H7 (cell line): ENCODE measurements at regions not wholly inside any gene's neighbourhood (a gene's known extent, or its start where the extent isn't known, plus 50 kb on each side); places are given as distances from the start of the nearest gene placed in this dataset.
"Not testable (repeated sequence)": the region's sequence is repeated elsewhere in the genome, so short reads cannot be mapped to it uniquely, and the experiment has no call there.

Source experiments
- DNase-seq: peaks from one replicate; pipeline ENCODE4 v3.0.0; 2012
- H3K27me3 ChIP-seq: 2 replicates; pipeline ENCODE4 v1.6.0; 2011; ENCODE audit warnings: mild to moderate bottlenecking, low read length; ENCODE audit not compliant: control insufficient read depth, insufficient read depth
- H3K36me3 ChIP-seq: replicated peaks from 2 replicates; pipeline ENCODE4 v1.5.1; 2011; ENCODE audit warnings: low read length; ENCODE audit not compliant: control insufficient read depth, insufficient read depth
- H3K4me3 ChIP-seq: 2 replicates; pipeline ENCODE4 v1.5.1; 2011; ENCODE audit warnings: low read depth, mild to moderate bottlenecking, control low read depth, low read length, moderate library complexity; ENCODE audit not compliant: insufficient read depth

DNA sequence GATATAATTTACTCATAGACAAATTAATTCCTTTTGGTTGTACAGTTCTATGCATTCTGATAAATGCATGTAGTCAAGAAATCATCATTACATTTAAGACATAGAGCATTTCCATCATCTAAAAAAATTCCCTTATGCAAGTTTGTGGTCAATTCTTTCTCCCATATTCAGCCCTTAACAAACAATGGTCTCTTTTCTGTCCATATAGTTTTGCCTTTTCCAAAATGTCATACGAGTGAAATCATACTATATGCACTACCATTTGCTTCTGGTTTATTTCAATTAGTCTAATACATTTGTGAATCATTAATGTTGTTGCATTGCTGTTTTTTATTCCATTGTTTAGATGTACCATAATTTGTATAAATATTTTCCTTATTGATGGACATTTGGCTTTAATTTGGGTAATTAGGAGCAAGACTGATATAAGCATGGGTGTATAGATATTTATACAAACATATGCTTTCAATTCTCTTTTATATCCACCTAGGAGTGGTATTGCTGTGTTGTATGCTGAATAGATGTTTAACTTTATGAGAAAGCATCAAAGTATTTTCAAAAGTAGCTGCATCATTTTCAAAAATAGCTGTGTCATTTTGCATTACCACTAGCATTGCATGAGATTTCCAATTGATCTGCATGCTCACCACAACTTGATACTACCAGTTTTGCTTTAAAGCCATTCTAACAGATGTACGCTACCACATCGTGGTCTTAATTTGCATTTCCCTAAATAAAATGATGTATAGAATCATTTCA, 397.0 kb upstream of the ADAMTS5 start:
- Histone ChIP-seq H3K36me3 (no peaks in the 10 kb centered on the region), H3K4me3 (no peak overlapping the region), H3K27me3 (no peaks in the 10 kb centered on the region)
- DNase-seq = no peak

GRCh38 chr21:27362249-27362648, 395.4 kb upstream of the ADAMTS5 start:
- Histone ChIP-seq H3K4me3 (no peak overlapping the region), H3K36me3 (no peaks in the 10 kb centered on the region), H3K27me3 (no peaks in the 10 kb centered on the region)
- no peak for DNase-seq

GRCh38 chr21:27359141-27359540, 392.3 kb upstream of the ADAMTS5 start:
- no peak overlapping the region for H3K4me3 ChIP-seq
- H3K27me3 ChIP-seq = no peaks in the 10 kb centered on the region
- no peaks in the 10 kb centered on the region for H3K36me3 ChIP-seq
- no peak for DNase-seq

- H3K4me3 ChIP-seq = no peak overlapping the region
- no peak for DNase-seq
- H3K27me3 ChIP-seq = no peaks in the 10 kb centered on the region
- no peaks in the 10 kb centered on the region for H3K36me3 ChIP-seq
Observed at GRCh38 chr21:27352885-27353284, 386.0 kb upstream of the ADAMTS5 start.

DNA sequence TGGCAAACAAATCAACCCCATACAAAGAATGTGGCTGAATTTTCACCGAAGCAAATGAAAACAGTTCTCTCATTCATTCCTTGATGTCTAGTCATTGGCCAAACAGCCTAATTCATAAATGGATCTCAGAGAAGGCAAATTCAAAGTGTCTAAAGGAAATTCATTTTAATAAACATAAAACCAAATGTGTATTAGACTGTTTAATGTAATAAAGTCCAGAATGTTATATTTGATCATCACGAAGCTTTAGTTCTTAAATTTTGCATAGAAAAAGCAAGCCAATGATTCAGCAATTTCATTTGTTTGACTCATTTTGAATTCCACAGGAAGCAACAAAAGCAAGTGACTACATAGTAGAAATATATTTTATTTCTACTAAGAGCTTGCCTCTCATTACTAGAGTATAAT, 379.2 kb upstream of the ADAMTS5 start:
- Histone ChIP-seq H3K4me3 (no peak overlapping the region), H3K36me3 (no peaks in the 10 kb centered on the region), H3K27me3 (no peaks in the 10 kb centered on the region)
- DNase-seq = no peak

- no peak for DNase-seq
- H3K4me3 ChIP-seq = no peak overlapping the region
- H3K27me3 ChIP-seq = no peaks in the 10 kb centered on the region
- no peaks in the 10 kb centered on the region for H3K36me3 ChIP-seq
Observed at GRCh38 chr21:27339902-27340301, 373.0 kb upstream of the ADAMTS5 start.

DNA sequence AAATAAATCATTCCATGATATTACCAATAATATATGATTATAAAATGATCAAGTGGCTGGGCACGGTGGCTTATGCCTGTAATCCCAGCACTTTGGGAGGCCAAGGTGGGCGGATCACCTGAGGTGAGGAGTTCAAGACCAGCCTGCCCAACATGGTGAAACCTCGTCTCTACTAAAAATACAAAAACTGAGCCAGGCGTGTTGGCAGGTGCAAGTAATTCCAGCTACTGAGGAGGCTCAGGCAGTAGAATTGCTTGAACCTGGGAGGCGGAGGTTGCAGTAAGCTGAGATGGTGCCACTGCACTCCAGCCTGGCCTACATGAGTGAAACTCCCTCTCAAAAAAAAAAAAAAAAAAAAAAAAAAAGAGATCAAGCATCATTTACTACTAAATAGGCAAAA, 371.1 kb upstream of the ADAMTS5 start:
- H3K27me3 ChIP-seq, DNase-seq, H3K4me3 ChIP-seq, H3K36me3 ChIP-seq: not testable (repeated sequence)

GRCh38 chr21:27333096-27333495, 366.2 kb upstream of the ADAMTS5 start:
- DNase-seq = no peak
- no peaks in the 10 kb centered on the region for H3K36me3 ChIP-seq
- H3K4me3 ChIP-seq = no peak overlapping the region
- H3K27me3 ChIP-seq = no peaks in the 10 kb centered on the region

DNA sequence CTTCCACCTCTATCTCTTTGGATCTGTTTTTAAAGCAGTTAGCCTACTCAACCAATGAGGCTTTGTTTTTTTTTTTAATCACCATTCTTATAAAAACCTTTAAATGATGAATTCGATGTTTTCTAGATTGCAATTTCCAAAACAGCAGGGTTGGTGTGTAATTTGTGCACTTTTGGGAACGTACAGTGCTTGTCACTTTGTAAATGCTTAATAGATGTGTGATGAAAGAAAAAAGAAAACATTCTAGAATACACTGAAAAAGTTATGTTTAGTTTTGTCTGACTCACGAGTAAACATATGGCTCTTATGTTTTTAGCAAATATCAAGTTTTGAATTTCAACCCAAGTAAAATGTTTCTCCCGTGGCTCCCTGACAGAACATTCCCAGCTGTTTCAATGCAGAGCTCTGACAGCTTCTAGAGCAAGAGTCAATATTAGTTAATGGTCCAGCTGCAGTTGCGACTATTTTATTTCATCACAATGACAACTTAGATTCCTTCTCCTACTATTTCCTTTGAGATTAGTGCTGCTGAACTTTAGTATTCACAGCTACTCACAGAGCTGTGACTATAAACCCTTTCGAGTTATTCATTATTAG, 362.5 kb upstream of the ADAMTS5 start:
- Histone ChIP-seq H3K36me3 (no peaks in the 10 kb centered on the region), H3K27me3 (no peaks in the 10 kb centered on the region), H3K4me3 (no peak overlapping the region)
- DNase-seq = no peak

DNA sequence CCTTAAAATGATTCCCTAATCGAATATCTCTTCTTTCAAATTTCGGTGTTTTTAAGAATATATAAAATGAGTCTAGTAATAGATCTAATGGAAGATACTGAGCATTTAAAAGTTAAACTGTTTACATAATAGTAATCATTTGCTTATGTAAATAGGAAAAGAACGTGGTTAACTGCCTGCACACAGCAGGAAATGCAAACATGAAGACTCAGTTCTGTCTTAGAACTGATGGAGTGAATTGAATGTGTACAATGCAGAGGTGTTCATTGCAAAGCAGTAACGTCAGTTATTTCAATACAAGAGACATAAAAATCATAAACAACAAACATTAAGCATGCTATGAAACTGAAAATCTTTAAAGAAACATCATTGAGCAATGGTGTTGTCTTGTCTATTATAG, 359.4 kb upstream of the ADAMTS5 start:
- Histone ChIP-seq H3K27me3 (no peaks in the 10 kb centered on the region), H3K36me3 (no peaks in the 10 kb centered on the region), H3K4me3 (no peak overlapping the region)
- DNase-seq = no peak

DNA sequence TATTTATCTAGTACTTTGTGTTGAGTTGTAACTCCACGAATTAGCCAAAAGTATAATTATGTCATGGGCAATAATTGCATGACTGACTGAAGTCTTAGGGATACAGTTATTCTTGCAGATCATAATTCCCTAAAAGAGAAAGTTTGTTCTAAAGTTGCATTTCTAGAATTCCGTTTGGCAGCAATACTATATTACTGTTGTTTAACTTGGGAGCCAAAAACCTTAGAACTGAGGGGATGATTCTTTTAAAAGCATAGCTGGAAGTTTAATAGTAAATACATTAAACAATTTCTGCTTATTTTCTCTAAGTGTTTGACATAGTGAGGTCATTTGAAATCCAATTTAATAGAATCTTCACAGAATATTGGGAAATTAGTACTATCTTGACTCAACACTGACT, 356.4 kb upstream of the ADAMTS5 start:
- Histone ChIP-seq H3K27me3 (no peaks in the 10 kb centered on the region), H3K36me3 (no peaks in the 10 kb centered on the region), H3K4me3 (no peak overlapping the region)
- DNase-seq = no peak

- Histone ChIP-seq H3K36me3 (no peaks in the 10 kb centered on the region), H3K4me3 (no peak overlapping the region)
- DNase-seq = no peak
Observed at GRCh38 chr21:27321791-27322190, 354.9 kb upstream of the ADAMTS5 start.

DNA sequence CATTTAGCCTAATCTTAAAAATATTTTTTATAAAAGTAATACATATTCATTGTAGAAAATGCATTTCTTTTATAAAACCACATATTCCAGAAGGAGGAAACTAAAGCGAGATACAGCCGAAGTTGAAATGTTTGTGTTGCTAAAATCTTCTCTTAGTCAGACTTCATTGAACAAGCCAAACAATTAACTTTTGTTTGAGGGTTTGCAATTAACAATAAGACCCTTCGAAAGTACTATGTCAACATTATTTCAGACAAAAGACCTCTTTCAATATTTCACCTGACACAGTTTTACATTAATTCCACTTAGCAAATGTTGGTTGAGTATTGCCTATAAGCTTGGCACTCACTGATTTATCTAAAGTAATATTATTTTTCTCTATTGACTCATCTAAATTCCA, 354.0 kb upstream of the ADAMTS5 start:
- no peaks in the 10 kb centered on the region for H3K36me3 ChIP-seq
- no peaks in the 10 kb centered on the region for H3K27me3 ChIP-seq
- DNase-seq = no peak
- H3K4me3 ChIP-seq = no peak overlapping the region

More at GRCh38 chr21:27321791-27322190, 354.9 kb upstream of the ADAMTS5 start:
- H3K27me3 ChIP-seq = no peaks in the 10 kb centered on the region

DNA sequence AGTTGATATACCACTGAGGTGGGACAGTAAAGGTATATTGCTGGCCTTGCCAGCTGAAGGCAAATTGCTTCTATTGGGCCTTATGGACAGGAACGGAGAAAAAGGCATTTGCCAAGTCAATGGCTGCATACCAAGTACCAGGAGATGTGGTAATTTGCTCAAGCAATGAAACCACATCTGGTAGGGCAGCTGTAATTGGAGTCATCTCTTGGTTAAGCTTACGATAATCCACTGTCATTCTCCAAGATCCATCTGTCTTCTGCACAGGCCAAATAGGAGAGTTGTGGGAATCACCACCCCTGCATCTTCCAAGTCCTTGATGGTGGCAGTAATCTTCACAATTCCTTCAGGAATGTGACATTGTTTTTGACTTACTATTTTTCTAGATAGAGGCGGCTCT, 350.7 kb upstream of the ADAMTS5 start:
- not testable (repeated sequence) for H3K36me3 ChIP-seq, DNase-seq, H3K27me3 ChIP-seq, H3K4me3 ChIP-seq

GRCh38 chr21:27315373-27315772, 348.5 kb upstream of the ADAMTS5 start:
- Histone ChIP-seq H3K4me3 (no peak overlapping the region), H3K36me3 (no peaks in the 10 kb centered on the region), H3K27me3 (no peaks in the 10 kb centered on the region)
- no peak for DNase-seq
